IMR-90 (cell line): ENCODE measurements at regions not wholly inside any gene's neighbourhood (a gene's known extent, or its start where the extent isn't known, plus 50 kb on each side); places are given as distances from the start of the nearest gene placed in this dataset.
"Not testable (repeated sequence)": the region's sequence is repeated elsewhere in the genome, so short reads cannot be mapped to it uniquely, and the experiment has no call there.

ENCODE experiments used
- ATAC-seq: fragments of 200-7000 bp; cut with Tn5 transposase; 2 replicates; pipeline ENCODE4 v1.9.1; 2020; ENCODE audit warnings: low read depth, mild to moderate bottlenecking, moderate library complexity
- BruUV-seq: library from RNA; stranded (reverse); fragments of 400-500 nt; replicated peaks from 2 replicates; lab custom pipeline; 2021; lab: Mats Ljungman, UMichigan
- CTCF ChIA-PET: fragments of 300-600 bp; formaldehyde crosslinking; extraction: SDS; loops from one replicate; lab custom pipeline; 2021; ENCODE audit warnings: antibody characterized with exemption; lab: Yijun Ruan, JAX
- POLR2A ChIA-PET: fragments of 300-600 bp; sonication (Branson Sonifier 250); formaldehyde crosslinking; loops from one replicate; lab custom pipeline; 2022; ENCODE audit warnings: antibody characterized with exemption; ENCODE audit not compliant: unreplicated experiment; lab: Charles Lee
- DNase-seq: peaks from one replicate; pipeline ENCODE4 v3.0.0; 2013
- H2AFZ ChIP-seq: replicated peaks from 2 replicates; pipeline ENCODE3; 2013; ENCODE audit warnings: low read length, mild to moderate bottlenecking; ENCODE audit not compliant: poor library complexity
- H2AK5ac ChIP-seq: 2 replicates; pipeline ENCODE4 v1.6.1; 2013; ENCODE audit warnings: low read depth, low read length, inconsistent platforms
- H2AK9ac ChIP-seq: replicated peaks from 2 replicates; pipeline ENCODE3; 2013; ENCODE audit warnings: mild to moderate bottlenecking, low read depth, low read length, moderate library complexity; ENCODE audit not compliant: poor library complexity
- H2BK120ac ChIP-seq: 2 replicates; pipeline ENCODE4 v1.6.1; 2013; ENCODE audit warnings: low read depth, low read length, inconsistent platforms
- H2BK15ac ChIP-seq: 3 replicates; pipeline ENCODE4 v1.6.1; 2013; ENCODE audit warnings: low read depth, low read length, inconsistent platforms
- H2BK20ac ChIP-seq: 2 replicates; pipeline ENCODE4 v1.6.1; 2013; ENCODE audit warnings: low read depth, mild to moderate bottlenecking, inconsistent platforms, low read length, moderate library complexity
- H2BK5ac ChIP-seq: 2 replicates; pipeline ENCODE4 v1.6.1; 2013; ENCODE audit warnings: mild to moderate bottlenecking, low read depth, low read length, inconsistent platforms; ENCODE audit not compliant: poor library complexity, severe bottlenecking
- H3K14ac ChIP-seq: replicated peaks from 2 replicates; pipeline ENCODE4 v1.6.1; 2013; ENCODE audit warnings: low read depth, low read length, inconsistent platforms
- H3K18ac ChIP-seq: 2 replicates; pipeline ENCODE4 v1.6.1; 2013; ENCODE audit warnings: low read depth, low read length, control low read depth
- H3K23ac ChIP-seq: 2 replicates; pipeline ENCODE4 v1.6.1; 2013; ENCODE audit warnings: low read depth, low read length, inconsistent platforms
- H3K27ac ChIP-seq: 2 replicates; pipeline ENCODE4 v1.5.1; 2013; ENCODE audit warnings: mild to moderate bottlenecking, control low read depth, low read length; ENCODE audit not compliant: insufficient read depth
- H3K27me3 ChIP-seq: 2 replicates; pipeline ENCODE4 v1.6.1; 2013; ENCODE audit warnings: low read length; ENCODE audit not compliant: control insufficient read depth, insufficient read depth
- H3K36me3 ChIP-seq: 2 replicates; pipeline ENCODE4 v1.6.1; 2013; ENCODE audit warnings: low read length, mixed read lengths; ENCODE audit not compliant: control insufficient read depth, insufficient read depth
- H3K4ac ChIP-seq: 2 replicates; pipeline ENCODE4 v1.6.1; 2013; ENCODE audit warnings: low read depth, low read length, inconsistent platforms
- H3K4me1 ChIP-seq: 2 replicates; pipeline ENCODE4 v1.6.1; 2013; ENCODE audit warnings: low read length, mixed read lengths; ENCODE audit not compliant: control insufficient read depth, insufficient read depth
- H3K4me2 ChIP-seq: 2 replicates; pipeline ENCODE4 v1.6.1; 2013; ENCODE audit warnings: low read depth, mild to moderate bottlenecking, control low read depth, low read length, moderate library complexity
- H3K4me3 ChIP-seq: 2 replicates; pipeline ENCODE4 v1.5.1; 2013; ENCODE audit warnings: low read depth, mild to moderate bottlenecking, control low read depth, low read length, moderate library complexity; ENCODE audit not compliant: insufficient read depth
- H3K56ac ChIP-seq: 2 replicates; pipeline ENCODE4 v1.6.1; 2013; ENCODE audit warnings: low read length, inconsistent platforms; ENCODE audit not compliant: insufficient read depth; ENCODE audit errors: extremely low read depth
- H3K79me1 ChIP-seq, 2 experiments: 2 replicates each; pipeline ENCODE4 v1.6.1; 2013; ENCODE audit warnings: low read length in 2 of 2, inconsistent platforms in 1 of 2, low read depth in 1 of 2
- H3K9ac ChIP-seq: 2 replicates; pipeline ENCODE4 v1.6.1; 2013; ENCODE audit warnings: low read depth, low read length, control low read depth
- H3K9me1 ChIP-seq: 2 replicates; pipeline ENCODE4 v1.6.1; 2013; ENCODE audit warnings: low read length, inconsistent platforms; ENCODE audit not compliant: insufficient read depth
- H3K9me3 ChIP-seq: 2 replicates; pipeline ENCODE4 v1.6.1; 2013; ENCODE audit warnings: low read length; ENCODE audit not compliant: control insufficient read depth, insufficient read depth
- H4K20me1 ChIP-seq: 2 replicates; pipeline ENCODE4 v1.6.1; 2013; ENCODE audit warnings: low read length, inconsistent platforms; ENCODE audit not compliant: insufficient read depth
- H4K5ac ChIP-seq: 2 replicates; pipeline ENCODE4 v1.6.1; 2013; ENCODE audit warnings: mild to moderate bottlenecking, low read depth, low read length, control low read depth
- H4K8ac ChIP-seq, 2 experiments: 2 replicates each; pipeline ENCODE4 v1.6.1; 2013; ENCODE audit warnings: low read depth in 2 of 2, low read length in 2 of 2, control low read depth in 1 of 2, inconsistent platforms in 1 of 2
- H4K91ac ChIP-seq: 2 replicates; pipeline ENCODE4 v1.6.1; 2013; ENCODE audit warnings: low read depth, low read length, inconsistent platforms; ENCODE audit not compliant: insufficient read depth
- WGBS, 2 experiments: methylation state at CpG; one replicate each; pipeline versions ENCODE4 v1.1.5 to v1.1.7; 2013; ENCODE audit warnings: missing lambda C conversion rate in 2 of 2; ENCODE audit not compliant: insufficient read length in 1 of 2; ENCODE audit errors: extremely low coverage in 2 of 2; 5-methylcytosine and 5-hydroxymethylcytosine counted together
- dilution Hi-C: fragments of 300-500 bp; cut with HindIII; formaldehyde crosslinking; loops from one replicate; pipeline ENCODE4 v1.14.3; 2018; ENCODE audit warnings: low sequenced_read_pairs; ENCODE audit not compliant: unreplicated experiment
- in situ Hi-C: fragments of 300-500 bp; cut with MboI; formaldehyde crosslinking; loops from 3 replicates; pipeline ENCODE4 v1.14.3; 2019; ENCODE audit warnings: low sequenced_read_pairs, inconsistent platforms, mixed read lengths
- intact Hi-C: fragments of 100-400 bp; cut with micrococcal nuclease; formaldehyde crosslinking; loops from 2 replicates; pipeline ENCODE4 v1.10.0; 2022

GRCh38 chr4:3619698-3620097 lies 87.5 kb upstream of the LRPAP1 start:
- H2BK15ac ChIP-seq, H3K27me3 ChIP-seq, H2BK5ac ChIP-seq, intact Hi-C loops, H3K27ac ChIP-seq, H4K20me1 ChIP-seq, ATAC-seq, H2BK20ac ChIP-seq, H4K91ac ChIP-seq, dilution Hi-C loops, H3K4me3 ChIP-seq, BruUV-seq, H2BK120ac ChIP-seq, H3K4ac ChIP-seq, H3K4me2 ChIP-seq, H3K18ac ChIP-seq, H2AK9ac ChIP-seq, H2AK5ac ChIP-seq, H3K79me1 ChIP-seq, CTCF ChIA-PET, H3K9me1 ChIP-seq, H3K9me3 ChIP-seq, H3K14ac ChIP-seq, H3K56ac ChIP-seq, in situ Hi-C loops, H3K9ac ChIP-seq, H3K23ac ChIP-seq, H3K4me1 ChIP-seq, H4K8ac ChIP-seq, POLR2A ChIA-PET, DNase-seq, H3K36me3 ChIP-seq, H4K5ac ChIP-seq, H2AFZ ChIP-seq: not testable (repeated sequence)
- WGBS, 2 experiments: no CpG with 5 or more reads among the region's 4 CpGs

GRCh38 chr4:3618341-3618740 lies 86.1 kb upstream of the LRPAP1 start:
- H4K91ac ChIP-seq, H3K27ac ChIP-seq, H2AFZ ChIP-seq, H4K20me1 ChIP-seq, H4K5ac ChIP-seq, H3K4ac ChIP-seq, H3K9me3 ChIP-seq, BruUV-seq, H2BK20ac ChIP-seq, DNase-seq, H3K36me3 ChIP-seq, H3K14ac ChIP-seq, H3K23ac ChIP-seq, H3K79me1 ChIP-seq, H3K4me3 ChIP-seq, H2AK9ac ChIP-seq, H2AK5ac ChIP-seq, H2BK5ac ChIP-seq, ATAC-seq, H2BK120ac ChIP-seq, H3K9ac ChIP-seq, H3K9me1 ChIP-seq, CTCF ChIA-PET, in situ Hi-C loops, H3K4me1 ChIP-seq, H3K18ac ChIP-seq, H3K56ac ChIP-seq, H4K8ac ChIP-seq, H3K27me3 ChIP-seq, intact Hi-C loops, dilution Hi-C loops, H2BK15ac ChIP-seq, POLR2A ChIA-PET, H3K4me2 ChIP-seq: not testable (repeated sequence)
- WGBS, 2 experiments: no CpG with 5 or more reads among the region's 3 CpGs
